ENCODE measurements at regions not wholly inside any gene's neighbourhood (a gene's known extent, or its start where the extent isn't known, plus 50 kb on each side); places are given as distances from the start of the nearest gene placed in this dataset.

DNA sequence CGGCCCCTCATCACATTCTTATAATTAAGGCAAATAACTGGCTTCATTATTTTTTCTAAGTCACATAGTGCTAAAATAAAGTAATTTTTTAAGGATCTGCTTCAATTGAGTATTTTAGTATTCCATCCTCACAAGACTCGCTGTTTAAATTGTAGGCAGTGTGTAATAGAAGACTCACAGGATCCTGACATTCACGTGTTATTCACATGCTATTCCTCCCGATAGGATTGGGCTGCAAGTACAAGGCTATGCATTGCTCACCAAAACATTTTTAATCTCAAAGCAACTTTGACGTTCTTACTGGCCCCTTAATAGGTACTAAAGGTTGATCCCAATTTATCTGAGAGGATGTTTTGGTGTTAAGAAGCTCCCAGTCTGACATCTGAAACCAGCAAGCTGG is 127.6 kb upstream of the L3MBTL4 start:
- H3K4me3 ChIP-seq (ENCODE audit: low read length): no peak overlapping the region
- TF ChIP-seq POLR2AphosphoS5 (IDR thresholded peaks at IDR 0.05) (no peak), EP300 (conservative IDR thresholded peaks at IDR 0.05; ENCODE audit: poor library complexity, severe bottlenecking) (no peak), EZH2 (IDR thresholded peaks at IDR 0.05; ENCODE audit: borderline replicate concordance, insufficient read depth, low read length, poor library complexity, severe bottlenecking) (no peak), MXI1 (conservative IDR thresholded peaks at IDR 0.05; ENCODE audit: poor library complexity, severe bottlenecking) (no peak), TAF1 (IDR thresholded peaks at IDR 0.05; ENCODE audit: low read depth) (no peak), SMC3 (conservative IDR thresholded peaks at IDR 0.05; ENCODE audit: poor library complexity) (no peak)
- TF ChIP-seq, protein P1, sequence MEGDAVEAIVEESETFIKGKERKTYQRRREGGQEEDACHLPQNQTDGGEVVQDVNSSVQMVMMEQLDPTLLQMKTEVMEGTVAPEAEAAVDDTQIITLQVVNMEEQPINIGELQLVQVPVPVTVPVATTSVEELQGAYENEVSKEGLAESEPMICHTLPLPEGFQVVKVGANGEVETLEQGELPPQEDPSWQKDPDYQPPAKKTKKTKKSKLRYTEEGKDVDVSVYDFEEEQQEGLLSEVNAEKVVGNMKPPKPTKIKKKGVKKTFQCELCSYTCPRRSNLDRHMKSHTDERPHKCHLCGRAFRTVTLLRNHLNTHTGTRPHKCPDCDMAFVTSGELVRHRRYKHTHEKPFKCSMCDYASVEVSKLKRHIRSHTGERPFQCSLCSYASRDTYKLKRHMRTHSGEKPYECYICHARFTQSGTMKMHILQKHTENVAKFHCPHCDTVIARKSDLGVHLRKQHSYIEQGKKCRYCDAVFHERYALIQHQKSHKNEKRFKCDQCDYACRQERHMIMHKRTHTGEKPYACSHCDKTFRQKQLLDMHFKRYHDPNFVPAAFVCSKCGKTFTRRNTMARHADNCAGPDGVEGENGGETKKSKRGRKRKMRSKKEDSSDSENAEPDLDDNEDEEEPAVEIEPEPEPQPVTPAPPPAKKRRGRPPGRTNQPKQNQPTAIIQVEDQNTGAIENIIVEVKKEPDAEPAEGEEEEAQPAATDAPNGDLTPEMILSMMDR (IDR thresholded peaks at IDR 0.05; ENCODE audit: poor library complexity, severe bottlenecking): no peak
- no peaks in the 10 kb centered on the region for H3K9me2 ChIP-seq (ENCODE audit: insufficient read depth, low read length)
- no peak overlapping the region for H3K9ac ChIP-seq (ENCODE audit: low read length)
- no peaks in the 10 kb centered on the region for H4K20me1 ChIP-seq (ENCODE audit: insufficient read depth)
- no peaks in the 10 kb centered on the region for H3F3A ChIP-seq (ENCODE audit: insufficient read depth, low read length, poor library complexity, severe bottlenecking)
- no peak overlapping the region for H3K4me2 ChIP-seq (ENCODE audit: low read length)
- H3K79me2 ChIP-seq (replicated peaks; ENCODE audit: insufficient read depth, low read length): no peaks in the 10 kb centered on the region
- no peak overlapping the region for H2AFZ ChIP-seq (ENCODE audit: low read depth, low read length)
- no peaks in the 10 kb centered on the region for H3K36me3 ChIP-seq (ENCODE audit: insufficient read depth, low read length)
- no peak overlapping the region for H3K27ac ChIP-seq (ENCODE audit: low read length)
- H3K9me3 ChIP-seq (ENCODE audit: low read length): no peaks in the 10 kb centered on the region
- H3K27me3 ChIP-seq (ENCODE audit: insufficient read depth, low read depth, low read length): no peaks in the 10 kb centered on the region

DNA sequence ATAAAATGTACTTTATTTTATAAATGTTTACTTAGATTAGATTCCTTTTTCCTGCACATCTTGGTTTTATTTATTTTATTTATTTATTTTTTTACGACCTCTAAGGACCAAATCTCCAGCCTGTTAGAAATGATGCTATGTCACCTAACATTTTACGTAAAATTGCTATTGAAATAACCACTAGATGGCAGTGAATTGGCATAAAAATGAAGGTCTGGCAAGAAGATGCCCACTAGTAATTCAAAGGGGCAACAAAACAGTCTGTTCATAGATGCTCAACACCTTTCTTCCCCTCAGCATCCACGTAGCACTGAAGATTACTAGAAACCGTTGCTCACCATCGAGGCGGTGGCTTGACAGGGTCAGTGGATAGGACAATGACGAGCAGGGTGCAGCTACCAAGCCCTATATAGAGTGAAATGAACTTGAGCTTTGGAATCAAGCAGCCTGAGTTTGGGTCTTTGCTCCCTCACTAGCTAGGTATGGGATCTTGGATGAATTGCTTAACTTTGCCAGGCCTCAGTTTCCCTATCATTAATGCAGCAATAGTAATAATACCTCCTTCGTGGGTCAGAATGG is 128.7 kb upstream of the L3MBTL4 start:
- Histone ChIP-seq H3K4me2 (ENCODE audit: low read length) (no peak overlapping the region), H3K9me2 (ENCODE audit: insufficient read depth, low read length) (no peaks in the 10 kb centered on the region), H3K27ac (ENCODE audit: low read length) (no peak overlapping the region), H3F3A (ENCODE audit: insufficient read depth, low read length, poor library complexity, severe bottlenecking) (no peaks in the 10 kb centered on the region), H3K27me3 (ENCODE audit: insufficient read depth, low read depth, low read length) (no peaks in the 10 kb centered on the region), H4K20me1 (ENCODE audit: insufficient read depth) (no peaks in the 10 kb centered on the region), H3K9ac (ENCODE audit: low read length) (no peak overlapping the region), H3K9me3 (ENCODE audit: low read length) (no peaks in the 10 kb centered on the region), H3K4me3 (ENCODE audit: low read length) (no peak overlapping the region), H3K79me2 (replicated peaks; ENCODE audit: insufficient read depth, low read length) (no peaks in the 10 kb centered on the region), H2AFZ (ENCODE audit: low read depth, low read length) (no peak overlapping the region), H3K36me3 (ENCODE audit: insufficient read depth, low read length) (no peaks in the 10 kb centered on the region)
- TF ChIP-seq SMC3 (conservative IDR thresholded peaks at IDR 0.05; ENCODE audit: poor library complexity) (peak; percentile 92), MXI1 (conservative IDR thresholded peaks at IDR 0.05; ENCODE audit: poor library complexity, severe bottlenecking) (no peak), EZH2 (IDR thresholded peaks at IDR 0.05; ENCODE audit: borderline replicate concordance, insufficient read depth, low read length, poor library complexity, severe bottlenecking) (no peak), EP300 (conservative IDR thresholded peaks at IDR 0.05; ENCODE audit: poor library complexity, severe bottlenecking) (no peak), TAF1 (IDR thresholded peaks at IDR 0.05; ENCODE audit: low read depth) (no peak), POLR2AphosphoS5 (IDR thresholded peaks at IDR 0.05) (no peak), RAD21 (conservative IDR thresholded peaks at IDR 0.05) (peak; percentile 85)
- TF ChIP-seq, protein P1 (IDR thresholded peaks at IDR 0.05; ENCODE audit: poor library complexity, severe bottlenecking): peak; percentile 81
- TF ChIP-seq, protein P2, sequence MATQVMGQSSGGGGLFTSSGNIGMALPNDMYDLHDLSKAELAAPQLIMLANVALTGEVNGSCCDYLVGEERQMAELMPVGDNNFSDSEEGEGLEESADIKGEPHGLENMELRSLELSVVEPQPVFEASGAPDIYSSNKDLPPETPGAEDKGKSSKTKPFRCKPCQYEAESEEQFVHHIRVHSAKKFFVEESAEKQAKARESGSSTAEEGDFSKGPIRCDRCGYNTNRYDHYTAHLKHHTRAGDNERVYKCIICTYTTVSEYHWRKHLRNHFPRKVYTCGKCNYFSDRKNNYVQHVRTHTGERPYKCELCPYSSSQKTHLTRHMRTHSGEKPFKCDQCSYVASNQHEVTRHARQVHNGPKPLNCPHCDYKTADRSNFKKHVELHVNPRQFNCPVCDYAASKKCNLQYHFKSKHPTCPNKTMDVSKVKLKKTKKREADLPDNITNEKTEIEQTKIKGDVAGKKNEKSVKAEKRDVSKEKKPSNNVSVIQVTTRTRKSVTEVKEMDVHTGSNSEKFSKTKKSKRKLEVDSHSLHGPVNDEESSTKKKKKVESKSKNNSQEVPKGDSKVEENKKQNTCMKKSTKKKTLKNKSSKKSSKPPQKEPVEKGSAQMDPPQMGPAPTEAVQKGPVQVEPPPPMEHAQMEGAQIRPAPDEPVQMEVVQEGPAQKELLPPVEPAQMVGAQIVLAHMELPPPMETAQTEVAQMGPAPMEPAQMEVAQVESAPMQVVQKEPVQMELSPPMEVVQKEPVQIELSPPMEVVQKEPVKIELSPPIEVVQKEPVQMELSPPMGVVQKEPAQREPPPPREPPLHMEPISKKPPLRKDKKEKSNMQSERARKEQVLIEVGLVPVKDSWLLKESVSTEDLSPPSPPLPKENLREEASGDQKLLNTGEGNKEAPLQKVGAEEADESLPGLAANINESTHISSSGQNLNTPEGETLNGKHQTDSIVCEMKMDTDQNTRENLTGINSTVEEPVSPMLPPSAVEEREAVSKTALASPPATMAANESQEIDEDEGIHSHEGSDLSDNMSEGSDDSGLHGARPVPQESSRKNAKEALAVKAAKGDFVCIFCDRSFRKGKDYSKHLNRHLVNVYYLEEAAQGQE (IDR thresholded peaks at IDR 0.05; ENCODE audit: borderline replicate concordance): no peak

Measured in neural cell (in vitro differentiated cells).